Hepatocyte (in vitro differentiated cells): ENCODE measurements at regions not wholly inside any gene's neighbourhood (a gene's known extent, or its start where the extent isn't known, plus 50 kb on each side); places are given as distances from the start of the nearest gene placed in this dataset.

Source experiments
- CTCF ChIP-seq: fragments of 200-600 bp; sonication (generic); IDR thresholded peaks from 2 replicates; pipeline ENCODE4 v1.5.1; 2016; ENCODE audit warnings: antibody characterized with exemption, mild to moderate bottlenecking; ENCODE audit not compliant: poor library complexity
- EZH2phosphoT487 ChIP-seq: fragments of 200-600 bp; sonication (generic); IDR thresholded peaks from one replicate; pipeline ENCODE4 v1.6.1; 2018; ENCODE audit warnings: antibody characterized with exemption, mild to moderate bottlenecking, low read depth, moderate library complexity; ENCODE audit not compliant: unreplicated experiment, severe bottlenecking

DNA sequence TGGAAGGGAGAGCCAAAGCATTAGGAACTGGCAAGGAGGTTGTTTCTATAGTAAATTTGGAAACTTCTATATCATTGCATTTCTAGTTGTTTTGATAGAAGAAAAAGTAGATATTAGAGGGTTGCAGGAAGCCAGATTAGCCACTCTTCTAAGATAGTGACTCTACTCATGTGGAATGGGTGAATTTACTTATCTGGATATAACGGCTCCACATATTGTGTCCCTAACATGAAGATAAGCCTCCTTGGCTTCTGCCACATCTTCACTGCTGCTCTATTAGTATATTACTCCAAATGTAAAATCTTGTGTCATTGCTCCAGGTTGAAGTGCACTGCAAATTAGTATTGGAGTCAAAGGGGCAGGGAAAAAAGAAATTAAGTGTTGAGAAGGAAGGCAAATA lies 283.3 kb downstream of the CASP12 start:
- no peak for TF ChIP-seq CTCF
- TF ChIP-seq EZH2phosphoT487, result no peak
